Vagina (tissue), 2 donors: ENCODE measurements at regions not wholly inside any gene's neighbourhood (a gene's known extent, or its start where the extent isn't known, plus 50 kb on each side); places are given as distances from the start of the nearest gene placed in this dataset.

Experiments used
- POLR2A ChIP-seq, 2 donors: fragments of 450-650 bp; IDR thresholded peaks; one replicate each; pipeline ENCODE4 v1.6.1; 2017; ENCODE audit warnings: antibody characterized with exemption in 2 of 2, mild to moderate bottlenecking in 2 of 2, moderate library complexity in 2 of 2
- TF ChIP-seq, protein P1 (sequence below), 3 experiments: fragments of 450-650 bp in 2 of 3; fragments of 200-600 bp in 1 of 3; sonication (generic) in 1 of 3; IDR thresholded peaks; one replicate each; pipeline ENCODE4 v1.5.1; 2017 to 2019; ENCODE audit warnings: antibody characterized with exemption in 3 of 3, mild to moderate bottlenecking in 2 of 3, moderate library complexity in 2 of 3

GRCh38 chr4:73315091-73315490, 56.5 kb upstream of the ANKRD17 start:
- TF ChIP-seq, protein P1, sequence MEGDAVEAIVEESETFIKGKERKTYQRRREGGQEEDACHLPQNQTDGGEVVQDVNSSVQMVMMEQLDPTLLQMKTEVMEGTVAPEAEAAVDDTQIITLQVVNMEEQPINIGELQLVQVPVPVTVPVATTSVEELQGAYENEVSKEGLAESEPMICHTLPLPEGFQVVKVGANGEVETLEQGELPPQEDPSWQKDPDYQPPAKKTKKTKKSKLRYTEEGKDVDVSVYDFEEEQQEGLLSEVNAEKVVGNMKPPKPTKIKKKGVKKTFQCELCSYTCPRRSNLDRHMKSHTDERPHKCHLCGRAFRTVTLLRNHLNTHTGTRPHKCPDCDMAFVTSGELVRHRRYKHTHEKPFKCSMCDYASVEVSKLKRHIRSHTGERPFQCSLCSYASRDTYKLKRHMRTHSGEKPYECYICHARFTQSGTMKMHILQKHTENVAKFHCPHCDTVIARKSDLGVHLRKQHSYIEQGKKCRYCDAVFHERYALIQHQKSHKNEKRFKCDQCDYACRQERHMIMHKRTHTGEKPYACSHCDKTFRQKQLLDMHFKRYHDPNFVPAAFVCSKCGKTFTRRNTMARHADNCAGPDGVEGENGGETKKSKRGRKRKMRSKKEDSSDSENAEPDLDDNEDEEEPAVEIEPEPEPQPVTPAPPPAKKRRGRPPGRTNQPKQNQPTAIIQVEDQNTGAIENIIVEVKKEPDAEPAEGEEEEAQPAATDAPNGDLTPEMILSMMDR (IDR thresholded peaks at IDR 0.05): no peak
- no peak for TF ChIP-seq POLR2A (IDR thresholded peaks at IDR 0.05)
